IMR-90 (cell line): ENCODE measurements at regions not wholly inside any gene's neighbourhood (a gene's known extent, or its start where the extent isn't known, plus 50 kb on each side); places are given as distances from the start of the nearest gene placed in this dataset.

Experiments
- ATAC-seq: fragments of 200-7000 bp; cut with Tn5 transposase; 2 replicates; pipeline ENCODE4 v1.9.1; 2020; ENCODE audit warnings: low read depth, mild to moderate bottlenecking, moderate library complexity
- BruUV-seq: library from RNA; stranded (reverse); fragments of 400-500 nt; replicated peaks from 2 replicates; lab custom pipeline; 2021; lab: Mats Ljungman, UMichigan
- CTCF ChIA-PET: fragments of 300-600 bp; formaldehyde crosslinking; extraction: SDS; loops from one replicate; lab custom pipeline; 2021; ENCODE audit warnings: antibody characterized with exemption; lab: Yijun Ruan, JAX
- POLR2A ChIA-PET: fragments of 300-600 bp; sonication (Branson Sonifier 250); formaldehyde crosslinking; loops from one replicate; lab custom pipeline; 2022; ENCODE audit warnings: antibody characterized with exemption; ENCODE audit not compliant: unreplicated experiment; lab: Charles Lee
- DNase-seq: peaks from one replicate; pipeline ENCODE4 v3.0.0; 2013
- H2AFZ ChIP-seq: replicated peaks from 2 replicates; pipeline ENCODE3; 2013; ENCODE audit warnings: low read length, mild to moderate bottlenecking; ENCODE audit not compliant: poor library complexity
- H2AK5ac ChIP-seq: 2 replicates; pipeline ENCODE4 v1.6.1; 2013; ENCODE audit warnings: low read depth, low read length, inconsistent platforms
- H2AK9ac ChIP-seq: replicated peaks from 2 replicates; pipeline ENCODE3; 2013; ENCODE audit warnings: mild to moderate bottlenecking, low read depth, low read length, moderate library complexity; ENCODE audit not compliant: poor library complexity
- H2BK120ac ChIP-seq: 2 replicates; pipeline ENCODE4 v1.6.1; 2013; ENCODE audit warnings: low read depth, low read length, inconsistent platforms
- H2BK15ac ChIP-seq: 3 replicates; pipeline ENCODE4 v1.6.1; 2013; ENCODE audit warnings: low read depth, low read length, inconsistent platforms
- H2BK20ac ChIP-seq: 2 replicates; pipeline ENCODE4 v1.6.1; 2013; ENCODE audit warnings: low read depth, mild to moderate bottlenecking, inconsistent platforms, low read length, moderate library complexity
- H2BK5ac ChIP-seq: 2 replicates; pipeline ENCODE4 v1.6.1; 2013; ENCODE audit warnings: mild to moderate bottlenecking, low read depth, low read length, inconsistent platforms; ENCODE audit not compliant: poor library complexity, severe bottlenecking
- H3K14ac ChIP-seq: replicated peaks from 2 replicates; pipeline ENCODE4 v1.6.1; 2013; ENCODE audit warnings: low read depth, low read length, inconsistent platforms
- H3K18ac ChIP-seq: 2 replicates; pipeline ENCODE4 v1.6.1; 2013; ENCODE audit warnings: low read depth, low read length, control low read depth
- H3K23ac ChIP-seq: 2 replicates; pipeline ENCODE4 v1.6.1; 2013; ENCODE audit warnings: low read depth, low read length, inconsistent platforms
- H3K27ac ChIP-seq: 2 replicates; pipeline ENCODE4 v1.5.1; 2013; ENCODE audit warnings: mild to moderate bottlenecking, control low read depth, low read length; ENCODE audit not compliant: insufficient read depth
- H3K27me3 ChIP-seq: 2 replicates; pipeline ENCODE4 v1.6.1; 2013; ENCODE audit warnings: low read length; ENCODE audit not compliant: control insufficient read depth, insufficient read depth
- H3K36me3 ChIP-seq: 2 replicates; pipeline ENCODE4 v1.6.1; 2013; ENCODE audit warnings: low read length, mixed read lengths; ENCODE audit not compliant: control insufficient read depth, insufficient read depth
- H3K4ac ChIP-seq: 2 replicates; pipeline ENCODE4 v1.6.1; 2013; ENCODE audit warnings: low read depth, low read length, inconsistent platforms
- H3K4me1 ChIP-seq: 2 replicates; pipeline ENCODE4 v1.6.1; 2013; ENCODE audit warnings: low read length, mixed read lengths; ENCODE audit not compliant: control insufficient read depth, insufficient read depth
- H3K4me2 ChIP-seq: 2 replicates; pipeline ENCODE4 v1.6.1; 2013; ENCODE audit warnings: low read depth, mild to moderate bottlenecking, control low read depth, low read length, moderate library complexity
- H3K4me3 ChIP-seq: 2 replicates; pipeline ENCODE4 v1.5.1; 2013; ENCODE audit warnings: low read depth, mild to moderate bottlenecking, control low read depth, low read length, moderate library complexity; ENCODE audit not compliant: insufficient read depth
- H3K56ac ChIP-seq: 2 replicates; pipeline ENCODE4 v1.6.1; 2013; ENCODE audit warnings: low read length, inconsistent platforms; ENCODE audit not compliant: insufficient read depth; ENCODE audit errors: extremely low read depth
- H3K79me1 ChIP-seq, 2 experiments: 2 replicates each; pipeline ENCODE4 v1.6.1; 2013; ENCODE audit warnings: low read length in 2 of 2, inconsistent platforms in 1 of 2, low read depth in 1 of 2
- H3K9ac ChIP-seq: 2 replicates; pipeline ENCODE4 v1.6.1; 2013; ENCODE audit warnings: low read depth, low read length, control low read depth
- H3K9me1 ChIP-seq: 2 replicates; pipeline ENCODE4 v1.6.1; 2013; ENCODE audit warnings: low read length, inconsistent platforms; ENCODE audit not compliant: insufficient read depth
- H3K9me3 ChIP-seq: 2 replicates; pipeline ENCODE4 v1.6.1; 2013; ENCODE audit warnings: low read length; ENCODE audit not compliant: control insufficient read depth, insufficient read depth
- H4K20me1 ChIP-seq: 2 replicates; pipeline ENCODE4 v1.6.1; 2013; ENCODE audit warnings: low read length, inconsistent platforms; ENCODE audit not compliant: insufficient read depth
- H4K5ac ChIP-seq: 2 replicates; pipeline ENCODE4 v1.6.1; 2013; ENCODE audit warnings: mild to moderate bottlenecking, low read depth, low read length, control low read depth
- H4K8ac ChIP-seq, 2 experiments: 2 replicates each; pipeline ENCODE4 v1.6.1; 2013; ENCODE audit warnings: low read depth in 2 of 2, low read length in 2 of 2, control low read depth in 1 of 2, inconsistent platforms in 1 of 2
- H4K91ac ChIP-seq: 2 replicates; pipeline ENCODE4 v1.6.1; 2013; ENCODE audit warnings: low read depth, low read length, inconsistent platforms; ENCODE audit not compliant: insufficient read depth
- CEBPB ChIP-seq: IDR thresholded peaks from 2 replicates; pipeline ENCODE4 v1.6.1; 2012; ENCODE audit warnings: low read depth, low read length, improper control_type of control experiment
- CHD1 ChIP-seq: IDR thresholded peaks from 2 replicates; pipeline ENCODE4 v1.6.1; 2012; ENCODE audit warnings: low read depth, low read length, improper control_type of control experiment
- MAFK ChIP-seq: IDR thresholded peaks from 2 replicates; pipeline ENCODE4 v1.6.1; 2012; ENCODE audit warnings: low read depth, low read length, improper control_type of control experiment
- MAZ ChIP-seq: IDR thresholded peaks from 2 replicates; pipeline ENCODE4 v1.6.1; 2012; ENCODE audit warnings: low read depth, mild to moderate bottlenecking, low read length, improper control_type of control experiment, moderate library complexity, borderline replicate concordance
- POLR2A ChIP-seq: IDR thresholded peaks from 2 replicates; pipeline ENCODE4 v1.6.1; 2012; ENCODE audit warnings: mild to moderate bottlenecking, low read depth, low read length
- RAD21 ChIP-seq: IDR thresholded peaks from 2 replicates; pipeline ENCODE4 v1.6.1; 2012; ENCODE audit warnings: low read length, improper control_type of control experiment
- RCOR1 ChIP-seq: IDR thresholded peaks from 2 replicates; pipeline ENCODE4 v1.6.1; 2012; ENCODE audit warnings: mild to moderate bottlenecking, low read length, improper control_type of control experiment; ENCODE audit not compliant: insufficient replicate concordance
- SMC3 ChIP-seq: fragments of 150-350 bp; IDR thresholded peaks from 2 replicates; pipeline ENCODE4 v1.6.1; 2016; ENCODE audit warnings: low read depth, mild to moderate bottlenecking, antibody characterized with exemption, low read length, moderate library complexity
- WGBS, 2 experiments: methylation state at CpG; one replicate each; pipeline versions ENCODE4 v1.1.5 to v1.1.7; 2013; ENCODE audit warnings: missing lambda C conversion rate in 2 of 2; ENCODE audit not compliant: insufficient read length in 1 of 2; ENCODE audit errors: extremely low coverage in 2 of 2; 5-methylcytosine and 5-hydroxymethylcytosine counted together
- dilution Hi-C: fragments of 300-500 bp; cut with HindIII; formaldehyde crosslinking; loops from one replicate; pipeline ENCODE4 v1.14.3; 2018; ENCODE audit warnings: low sequenced_read_pairs; ENCODE audit not compliant: unreplicated experiment
- in situ Hi-C: fragments of 300-500 bp; cut with MboI; formaldehyde crosslinking; loops from 3 replicates; pipeline ENCODE4 v1.14.3; 2019; ENCODE audit warnings: low sequenced_read_pairs, inconsistent platforms, mixed read lengths
- intact Hi-C: fragments of 100-400 bp; cut with micrococcal nuclease; formaldehyde crosslinking; loops from 2 replicates; pipeline ENCODE4 v1.10.0; 2022

DNA sequence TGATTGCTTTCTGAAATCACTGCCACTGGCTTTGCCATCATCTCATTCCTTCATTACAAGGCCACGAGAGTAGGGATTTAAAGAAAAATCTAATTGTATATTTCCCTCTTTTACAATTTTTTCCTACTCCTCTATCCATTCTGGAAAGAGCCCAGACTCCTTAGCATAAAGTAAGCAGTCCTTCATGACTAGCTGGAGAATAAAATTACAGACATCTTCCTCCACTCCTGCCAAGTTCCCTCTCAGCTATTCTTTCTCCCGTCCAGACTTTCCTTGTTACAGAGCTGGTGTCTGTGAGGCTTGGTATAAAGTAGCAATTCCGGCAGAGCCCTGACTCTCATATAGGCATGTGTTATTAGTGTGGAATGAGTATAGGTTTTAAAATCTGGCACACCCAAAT lies 806.8 kb downstream of the PLCL1 start:
- no peak overlapping the region for H3K9ac ChIP-seq
- H4K8ac ChIP-seq = no peak overlapping the region
- ATAC-seq (no peak), DNase-seq (no peak)
- ChIA-PET CTCF (no interaction called here), POLR2A (no interaction called here)
- H3K4me2 ChIP-seq = no peak overlapping the region
- H2BK120ac ChIP-seq = no peak overlapping the region
- no peak overlapping the region for H4K5ac ChIP-seq
- H2BK20ac ChIP-seq = no peak overlapping the region
- H3K23ac ChIP-seq = no peak overlapping the region
- no peak overlapping the region for H3K56ac ChIP-seq
- H2AK9ac ChIP-seq = no peak overlapping the region
- intact Hi-C loops = no loop called here
- H3K14ac ChIP-seq = no peak overlapping the region
- no peaks in the 10 kb centered on the region for H3K27me3 ChIP-seq
- H3K36me3 ChIP-seq = no peaks in the 10 kb centered on the region
- H4K91ac ChIP-seq = no peak overlapping the region
- no peak overlapping the region for H2AK5ac ChIP-seq
- in situ Hi-C loops = no loop called here
- H3K79me1 ChIP-seq = no peaks in the 10 kb centered on the region
- no peak overlapping the region for H2AFZ ChIP-seq
- no CpG with 5 or more reads among the region's 3 CpGs for WGBS, 2 experiments
- H3K4ac ChIP-seq = no peak overlapping the region
- H2BK5ac ChIP-seq = no peak overlapping the region
- H2BK15ac ChIP-seq = no peak overlapping the region
- H4K20me1 ChIP-seq = no peaks in the 10 kb centered on the region
- no peak overlapping the region for H3K4me3 ChIP-seq
- H3K4me1 ChIP-seq = no peaks in the 10 kb centered on the region
- dilution Hi-C loops = no loop called here
- no peak overlapping the region for H3K18ac ChIP-seq
- TF ChIP-seq MAZ (no peak), SMC3 (no peak), RCOR1 (no peak), POLR2A (no peak), RAD21 (no peak), CHD1 (no peak), MAFK (no peak), CEBPB (no peak)
- H3K9me1 ChIP-seq = no peaks in the 10 kb centered on the region
- no peaks in the 10 kb centered on the region for H3K9me3 ChIP-seq
- BruUV-seq = no TSS peak
- H3K27ac ChIP-seq = no peak overlapping the region
